BE2C (cell line): ENCODE measurements at regions not wholly inside any gene's neighbourhood (a gene's known extent, or its start where the extent isn't known, plus 50 kb on each side); places are given as distances from the start of the nearest gene placed in this dataset.
"Not testable (repeated sequence)": the region's sequence is repeated elsewhere in the genome, so short reads cannot be mapped to it uniquely, and the experiment has no call there.

ENCODE experiments used
- DNase-seq: peaks from one replicate; pipeline ENCODE4 v3.0.0-alpha.2; 2020
- H3K27me3 ChIP-seq: fragments of 250-450 bp; sonication (Bioruptor Pico); 2 replicates; pipeline ENCODE4 v1.5.1; 2020; ENCODE audit warnings: mild to moderate bottlenecking
- H3K36me3 ChIP-seq: fragments of 250-450 bp; sonication (Bioruptor Pico); 2 replicates; pipeline ENCODE4 v1.5.1; 2020; ENCODE audit warnings: mild to moderate bottlenecking
- H3K4me1 ChIP-seq: fragments of 250-450 bp; sonication (Bioruptor Pico); 2 replicates; pipeline ENCODE4 v1.5.1; 2020
- H3K4me3 ChIP-seq: 2 replicates; pipeline ENCODE4 v1.5.1; 2011; ENCODE audit warnings: low read depth, low read length
- H3K9me3 ChIP-seq: fragments of 250-450 bp; sonication (Bioruptor Pico); 2 replicates; pipeline ENCODE4 v1.5.1; 2020
- TF ChIP-seq, protein P1 (sequence below): IDR thresholded peaks from 2 replicates; pipeline ENCODE4 v1.5.1; 2012; ENCODE audit warnings: mild to moderate bottlenecking, low read depth, low read length

DNA sequence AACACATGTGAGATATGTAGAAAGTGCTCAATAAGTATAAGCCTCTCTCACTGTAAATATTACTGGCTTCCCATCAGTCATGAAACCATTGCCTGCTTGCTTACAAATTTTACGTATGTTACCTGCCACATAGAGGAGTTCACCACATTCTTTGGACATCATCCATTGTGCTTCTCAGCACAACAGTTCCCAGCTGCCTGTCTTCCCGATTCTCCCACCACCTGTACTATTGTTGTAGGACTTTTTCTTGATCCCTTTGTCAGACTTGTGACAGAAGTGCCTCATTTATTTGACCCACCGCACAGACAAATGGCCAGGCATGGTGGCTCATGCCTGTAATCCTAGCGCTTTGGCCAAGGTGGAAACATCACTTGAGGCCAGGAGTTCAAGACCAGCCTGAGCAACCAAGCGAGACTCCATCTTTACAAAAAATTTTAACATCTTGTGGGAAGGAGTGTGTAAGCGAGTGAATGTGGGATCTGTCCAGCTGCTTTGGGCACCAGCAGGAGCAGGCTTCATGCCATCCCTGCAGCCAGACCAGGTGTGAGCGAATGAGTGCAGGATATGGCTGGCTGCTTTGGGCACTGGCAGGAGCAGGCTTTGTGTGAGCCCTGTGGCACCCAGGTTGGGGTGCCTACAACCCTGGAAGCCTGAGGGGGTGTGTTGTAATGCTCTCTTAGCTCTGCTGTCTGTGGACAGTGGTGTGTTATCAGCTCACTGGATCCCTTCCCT is 139.9 kb upstream of the ELL2 start:
- no peak overlapping the region for H3K4me3 ChIP-seq
- H3K9me3 ChIP-seq = no peaks in the 10 kb centered on the region
- no peaks in the 10 kb centered on the region for H3K36me3 ChIP-seq
- no peaks in the 10 kb centered on the region for H3K4me1 ChIP-seq
- H3K27me3 ChIP-seq = no peaks in the 10 kb centered on the region
- DNase-seq = no peak
- TF ChIP-seq, protein P1, sequence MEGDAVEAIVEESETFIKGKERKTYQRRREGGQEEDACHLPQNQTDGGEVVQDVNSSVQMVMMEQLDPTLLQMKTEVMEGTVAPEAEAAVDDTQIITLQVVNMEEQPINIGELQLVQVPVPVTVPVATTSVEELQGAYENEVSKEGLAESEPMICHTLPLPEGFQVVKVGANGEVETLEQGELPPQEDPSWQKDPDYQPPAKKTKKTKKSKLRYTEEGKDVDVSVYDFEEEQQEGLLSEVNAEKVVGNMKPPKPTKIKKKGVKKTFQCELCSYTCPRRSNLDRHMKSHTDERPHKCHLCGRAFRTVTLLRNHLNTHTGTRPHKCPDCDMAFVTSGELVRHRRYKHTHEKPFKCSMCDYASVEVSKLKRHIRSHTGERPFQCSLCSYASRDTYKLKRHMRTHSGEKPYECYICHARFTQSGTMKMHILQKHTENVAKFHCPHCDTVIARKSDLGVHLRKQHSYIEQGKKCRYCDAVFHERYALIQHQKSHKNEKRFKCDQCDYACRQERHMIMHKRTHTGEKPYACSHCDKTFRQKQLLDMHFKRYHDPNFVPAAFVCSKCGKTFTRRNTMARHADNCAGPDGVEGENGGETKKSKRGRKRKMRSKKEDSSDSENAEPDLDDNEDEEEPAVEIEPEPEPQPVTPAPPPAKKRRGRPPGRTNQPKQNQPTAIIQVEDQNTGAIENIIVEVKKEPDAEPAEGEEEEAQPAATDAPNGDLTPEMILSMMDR = no peak

DNA sequence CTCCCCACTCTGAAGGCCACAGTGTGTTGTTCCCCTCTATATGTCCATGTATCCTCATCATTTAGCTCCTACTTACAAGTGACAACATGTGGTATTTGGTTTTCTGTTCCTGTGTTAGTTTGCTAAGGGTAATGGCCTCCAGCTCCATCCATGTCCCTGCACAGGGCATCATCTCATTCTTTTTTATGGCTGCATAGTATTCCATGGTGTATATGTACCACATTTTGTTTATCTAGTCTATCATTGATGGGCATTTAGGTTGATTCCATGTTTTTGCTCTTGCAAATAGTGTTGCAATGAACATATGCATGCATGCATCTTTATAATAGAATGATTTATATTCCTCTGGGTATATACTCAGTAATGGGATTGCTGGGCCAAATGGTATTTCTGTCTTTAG is 135.8 kb upstream of the ELL2 start:
- not testable (repeated sequence) for H3K36me3 ChIP-seq, H3K27me3 ChIP-seq, DNase-seq, H3K4me3 ChIP-seq, H3K4me1 ChIP-seq, H3K9me3 ChIP-seq

GRCh38 chr5:96096724-96097123 is 135.1 kb upstream of the ELL2 start:
- TF ChIP-seq, protein P1 = no peak
- Histone ChIP-seq H3K9me3 (no peaks in the 10 kb centered on the region), H3K4me3 (no peak overlapping the region), H3K27me3 (no peaks in the 10 kb centered on the region), H3K4me1 (no peaks in the 10 kb centered on the region), H3K36me3 (no peaks in the 10 kb centered on the region)
- no peak for DNase-seq

- DNase-seq = no peak
- no peaks in the 10 kb centered on the region for H3K4me1 ChIP-seq
- TF ChIP-seq, protein P1 = no peak
- H3K36me3 ChIP-seq = no peaks in the 10 kb centered on the region
- H3K9me3 ChIP-seq = no peaks in the 10 kb centered on the region
- H3K4me3 ChIP-seq = no peak overlapping the region
- no peaks in the 10 kb centered on the region for H3K27me3 ChIP-seq
Observed at GRCh38 chr5:96094904-96095303, 133.3 kb upstream of the ELL2 start.

GRCh38 chr5:96093890-96094381 is 132.3 kb upstream of the ELL2 start:
- DNase-seq = no peak
- no peaks in the 10 kb centered on the region for H3K9me3 ChIP-seq
- H3K4me1 ChIP-seq = no peaks in the 10 kb centered on the region
- H3K27me3 ChIP-seq = no peaks in the 10 kb centered on the region
- H3K36me3 ChIP-seq = no peaks in the 10 kb centered on the region
- H3K4me3 ChIP-seq = no peak overlapping the region
- TF ChIP-seq, protein P1 = no peak

GRCh38 chr5:96093340-96093739 is 131.7 kb upstream of the ELL2 start:
- no peaks in the 10 kb centered on the region for H3K27me3 ChIP-seq
- no peak for DNase-seq
- no peaks in the 10 kb centered on the region for H3K9me3 ChIP-seq
- TF ChIP-seq, protein P1 = no peak
- no peak overlapping the region for H3K4me3 ChIP-seq
- H3K4me1 ChIP-seq = no peaks in the 10 kb centered on the region
- no peaks in the 10 kb centered on the region for H3K36me3 ChIP-seq
